ENCODE measurements at regions not wholly inside any gene's neighbourhood (a gene's known extent, or its start where the extent isn't known, plus 50 kb on each side); places are given as distances from the start of the nearest gene placed in this dataset.

- H3K4me3 ChIP-seq (ENCODE audit: low read depth, low read length) = no peak overlapping the region
- 0 out of 2 replicates have a peak, but pooled peaks have one; percentile 3 for TF ChIP-seq CTCF (IDR thresholded peaks at IDR 0.05; ENCODE audit: low read depth, low read length)
Observed at GRCh38 chr3:10744098-10744465, 71.9 kb upstream of the SLC6A11 start.

GRCh38 chr3:10745392-10745791, 70.6 kb upstream of the SLC6A11 start:
- no peak overlapping the region for H3K4me3 ChIP-seq (ENCODE audit: low read depth, low read length)
- no peak for TF ChIP-seq CTCF (IDR thresholded peaks at IDR 0.05; ENCODE audit: low read depth, low read length)

GRCh38 chr3:10746001-10746400, 70.0 kb upstream of the SLC6A11 start:
- TF ChIP-seq CTCF (IDR thresholded peaks at IDR 0.05; ENCODE audit: low read depth, low read length) = no peak
- no peak overlapping the region for H3K4me3 ChIP-seq (ENCODE audit: low read depth, low read length)

- no peak overlapping the region for H3K4me3 ChIP-seq (ENCODE audit: low read depth, low read length)
- TF ChIP-seq CTCF (IDR thresholded peaks at IDR 0.05; ENCODE audit: low read depth, low read length) = no peak
Observed at GRCh38 chr3:10746684-10747083, 69.3 kb upstream of the SLC6A11 start.

GRCh38 chr3:10747341-10747740, 68.7 kb upstream of the SLC6A11 start:
- TF ChIP-seq CTCF (IDR thresholded peaks at IDR 0.05; ENCODE audit: low read depth, low read length) = no peak
- no peak overlapping the region for H3K4me3 ChIP-seq (ENCODE audit: low read depth, low read length)

GRCh38 chr3:10748040-10748439, 68.0 kb upstream of the SLC6A11 start:
- TF ChIP-seq CTCF (IDR thresholded peaks at IDR 0.05; ENCODE audit: low read depth, low read length) = no peak
- no peak overlapping the region for H3K4me3 ChIP-seq (ENCODE audit: low read depth, low read length)

GRCh38 chr3:10753964-10754363, 62.1 kb upstream of the SLC6A11 start:
- no peak overlapping the region for H3K4me3 ChIP-seq (ENCODE audit: low read depth, low read length)
- TF ChIP-seq CTCF (IDR thresholded peaks at IDR 0.05; ENCODE audit: low read depth, low read length) = no peak
